ENCODE measurements at regions not wholly inside any gene's neighbourhood (a gene's known extent, or its start where the extent isn't known, plus 50 kb on each side); places are given as distances from the start of the nearest gene placed in this dataset.

GRCh38 chr5:110063640-110064602 lies 374.2 kb downstream of the MAN2A1 start:
- H3K27ac Mint-ChIP-seq, result no peak overlapping the region
- peaks cover 8 to 17% of the 10 kb centered on the region in 2 donors for H3K36me3 Mint-ChIP-seq
- no peak for DNase-seq (ENCODE audit: low spot score in 2 of 2)
- peaks cover 4 to 13% of the 10 kb centered on the region in 2 donors for H3K9me3 Mint-ChIP-seq
- peak; percentile 64 to 93 for ATAC-seq

- peaks cover 16 to 24% of the 10 kb centered on the region in 2 donors for H3K36me3 Mint-ChIP-seq
- no peak for ATAC-seq
Measured at GRCh38 chr5:110064603-110065268, 375.0 kb downstream of the MAN2A1 start.

GRCh38 chr5:110070836-110071235 lies 381.1 kb downstream of the MAN2A1 start:
- Mint-ChIP-seq H3K36me3 (peaks cover 63 to 72% of the 10 kb centered on the region in 2 donors), H3K9me3 (peaks cover 42 to 57% of the 10 kb centered on the region in 2 donors), H3K27ac (no peak overlapping the region)
- no peak for ATAC-seq
- DNase-seq (ENCODE audit: low spot score in 2 of 2), result no peak

More at GRCh38 chr5:110064603-110065268, 375.0 kb downstream of the MAN2A1 start:
- H3K27ac Mint-ChIP-seq, result no peak overlapping the region
- DNase-seq (ENCODE audit: low spot score in 2 of 2), result no peak
- peaks cover 9 to 19% of the 10 kb centered on the region in 2 donors for H3K9me3 Mint-ChIP-seq

GRCh38 chr5:110072651-110073050 lies 382.9 kb downstream of the MAN2A1 start:
- DNase-seq (ENCODE audit: low spot score in 2 of 2), result no peak
- no peak overlapping the region for H3K27ac Mint-ChIP-seq
- ATAC-seq, result no peak
- peaks cover 68 to 82% of the 10 kb centered on the region in 2 donors for H3K36me3 Mint-ChIP-seq
- peaks cover 46 to 53% of the 10 kb centered on the region in 2 donors for H3K9me3 Mint-ChIP-seq

GRCh38 chr5:110073534-110073933 lies 383.8 kb downstream of the MAN2A1 start:
- Mint-ChIP-seq H3K27ac (peak overlapping the region in 1 of 2 donors; percentile 10), H3K9me3 (peaks cover 43 to 46% of the 10 kb centered on the region in 2 donors)
- ATAC-seq, result no peak

GRCh38 chr5:110075656-110076055 lies 385.9 kb downstream of the MAN2A1 start:
- no peak for DNase-seq (ENCODE audit: low spot score in 2 of 2)
- no peak overlapping the region for H3K27ac Mint-ChIP-seq

More at GRCh38 chr5:110073534-110073933, 383.8 kb downstream of the MAN2A1 start:
- peaks cover 67 to 77% of the 10 kb centered on the region in 2 donors for H3K36me3 Mint-ChIP-seq
- DNase-seq (ENCODE audit: low spot score in 2 of 2), result no peak

GRCh38 chr5:110077147-110077546 lies 387.4 kb downstream of the MAN2A1 start:
- Mint-ChIP-seq H3K27ac (no peak overlapping the region), H3K9me3 (peaks cover 20 to 22% of the 10 kb centered on the region in 2 donors), H3K36me3 (peaks cover 31 to 46% of the 10 kb centered on the region in 2 donors)
- DNase-seq (ENCODE audit: low spot score in 2 of 2) (no peak), ATAC-seq (peak in 1 of 2 donors; percentile 97)

More at GRCh38 chr5:110075656-110076055, 385.9 kb downstream of the MAN2A1 start:
- H3K9me3 Mint-ChIP-seq, result peaks cover 29% of the 10 kb centered on the region in 2 donors
- peaks cover 46 to 57% of the 10 kb centered on the region in 2 donors for H3K36me3 Mint-ChIP-seq
- ATAC-seq, result no peak

GRCh38 chr5:110082194-110082593 lies 392.5 kb downstream of the MAN2A1 start:
- ATAC-seq (no peak), DNase-seq (ENCODE audit: low spot score in 2 of 2) (no peak)
- Mint-ChIP-seq H3K9me3 (peaks cover 3 to 11% of the 10 kb centered on the region in 2 donors), H3K36me3 (peaks cover 8 to 21% of the 10 kb centered on the region in 2 donors), H3K27ac (no peak overlapping the region)

- DNase-seq (ENCODE audit: low spot score in 2 of 2), result no peak
- ATAC-seq, result no peak
- H3K27ac Mint-ChIP-seq, result no peak overlapping the region
Measured at GRCh38 chr5:110082863-110083262, 393.1 kb downstream of the MAN2A1 start.

GRCh38 chr5:110085826-110086225 lies 396.1 kb downstream of the MAN2A1 start:
- Mint-ChIP-seq H3K27ac (peak overlapping the region; percentile 60 to 94), H3K9me3 (peaks cover 0 to 11% of the 10 kb centered on the region in 2 donors), H3K36me3 (peaks cover 0 to 12% of the 10 kb centered on the region in 2 donors)
- DNase-seq (ENCODE audit: low spot score in 2 of 2) (no peak), ATAC-seq (no peak)

More at GRCh38 chr5:110082863-110083262, 393.1 kb downstream of the MAN2A1 start:
- Mint-ChIP-seq H3K36me3 (peaks cover 1 to 14% of the 10 kb centered on the region in 2 donors), H3K9me3 (peaks cover 0 to 11% of the 10 kb centered on the region in 2 donors)

- Mint-ChIP-seq H3K9me3 (peaks cover 0 to 11% of the 10 kb centered on the region in 2 donors), H3K36me3 (peaks cover 0 to 17% of the 10 kb centered on the region in 2 donors), H3K27ac (peak overlapping the region; percentile 94 to 98)
- DNase-seq (ENCODE audit: low spot score in 2 of 2) (peak; percentile 56 to 58), ATAC-seq (peak; percentile 94 to 98)
Measured at GRCh38 chr5:110086658-110087388, 397.1 kb downstream of the MAN2A1 start.

- Mint-ChIP-seq H3K9me3 (peaks cover 0 to 16% of the 10 kb centered on the region in 2 donors), H3K36me3 (peaks cover 0 to 17% of the 10 kb centered on the region in 2 donors), H3K27ac (peak overlapping the region; percentile 91 to 94)
- ATAC-seq (no peak), DNase-seq (ENCODE audit: low spot score in 2 of 2) (no peak)
Measured at GRCh38 chr5:110087829-110088228, 398.1 kb downstream of the MAN2A1 start.

- H3K36me3 Mint-ChIP-seq, result peaks cover 0 to 17% of the 10 kb centered on the region in 2 donors
- DNase-seq (ENCODE audit: low spot score in 2 of 2), result no peak
- peak overlapping the region; percentile 91 to 94 for H3K27ac Mint-ChIP-seq
- ATAC-seq, result peak; percentile 48 to 59
- H3K9me3 Mint-ChIP-seq, result peaks cover 0 to 9% of the 10 kb centered on the region in 2 donors
Measured at GRCh38 chr5:110088676-110089436, 399.1 kb downstream of the MAN2A1 start.

- Mint-ChIP-seq H3K36me3 (peaks cover 0 to 6% of the 10 kb centered on the region in 2 donors), H3K9me3 (peaks cover 0 to 4% of the 10 kb centered on the region in 2 donors), H3K27ac (no peak overlapping the region)
- ATAC-seq (no peak), DNase-seq (ENCODE audit: low spot score in 2 of 2) (no peak)
Measured at GRCh38 chr5:110092955-110093785, 403.4 kb downstream of the MAN2A1 start.

- no peak overlapping the region for H3K27ac Mint-ChIP-seq
- DNase-seq (ENCODE audit: low spot score in 2 of 2) (no peak), ATAC-seq (no peak)
- peaks cover 0 to 9% of the 10 kb centered on the region in 2 donors for H3K9me3 Mint-ChIP-seq
- H3K36me3 Mint-ChIP-seq, result peaks cover 0 to 6% of the 10 kb centered on the region in 2 donors
Measured at GRCh38 chr5:110094109-110094508, 404.4 kb downstream of the MAN2A1 start.

Data from activated naive CD4-positive, alpha-beta T cell treated with anti-CD3 and anti-CD28 coated beads, Interleukin-2, amount 50 U/mL, for 72 hours (primary cell).